ENCODE measurements at regions not wholly inside any gene's neighbourhood (a gene's known extent, or its start where the extent isn't known, plus 50 kb on each side); places are given as distances from the start of the nearest gene placed in this dataset.

DNA sequence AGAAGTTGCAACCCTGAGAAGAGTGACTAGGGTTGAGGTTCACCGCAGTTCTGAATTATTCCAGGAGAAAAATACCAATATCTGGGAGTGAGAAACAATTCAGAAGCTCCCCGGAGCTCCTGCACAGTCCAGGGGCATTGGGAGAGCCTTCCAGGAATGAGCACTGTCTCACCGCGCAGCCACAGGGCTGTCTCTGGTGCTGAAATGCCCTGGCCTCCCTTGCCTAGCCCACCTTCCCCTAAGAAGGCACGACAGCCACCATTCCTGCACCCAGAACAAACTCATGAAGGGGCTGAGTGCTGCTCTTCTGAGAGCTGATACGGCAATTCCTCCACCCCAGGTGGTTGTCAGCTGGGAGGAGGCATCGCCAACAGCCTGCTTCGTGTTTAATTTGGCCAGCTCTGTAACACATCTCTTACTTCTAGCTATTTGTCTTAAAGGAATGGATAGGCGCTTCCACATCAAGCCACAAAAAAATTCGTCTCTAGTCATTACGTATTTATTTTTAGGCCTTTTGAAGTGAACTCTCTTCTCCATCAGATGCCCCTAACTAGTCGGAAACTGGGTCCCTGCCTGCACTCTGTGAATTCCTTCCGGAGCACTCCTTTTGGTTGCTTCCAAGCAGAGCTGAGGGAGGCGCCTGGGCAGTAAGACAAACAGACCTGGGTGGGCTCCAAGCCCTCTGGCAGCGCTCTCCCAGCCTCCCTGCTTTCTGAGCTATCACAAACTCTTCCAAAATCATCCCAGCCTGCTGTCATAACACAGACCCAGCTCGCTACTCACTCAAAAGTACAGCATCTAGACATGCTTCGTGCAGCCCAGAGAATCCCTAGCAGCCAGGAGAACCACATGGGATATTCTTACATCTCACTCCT, 120.5 kb upstream of the CCDC68 start:
- no peak for DNase-seq
- Mint-ChIP-seq H3K27me3 (peaks cover 9 to 20% of the 10 kb centered on the region in 2 donors), H3K27ac (no peak overlapping the region), H3K36me3 (ENCODE audit: insufficient read depth) (no peaks in the 10 kb centered on the region), H3K4me1 (ENCODE audit: low read depth in 2 of 2) (no peaks in the 10 kb centered on the region), H3K4me3 (no peak overlapping the region), H3K9me3 (peaks cover 0 to 2% of the 10 kb centered on the region in 2 donors)
- no peak for ATAC-seq (replicated peaks)

DNA sequence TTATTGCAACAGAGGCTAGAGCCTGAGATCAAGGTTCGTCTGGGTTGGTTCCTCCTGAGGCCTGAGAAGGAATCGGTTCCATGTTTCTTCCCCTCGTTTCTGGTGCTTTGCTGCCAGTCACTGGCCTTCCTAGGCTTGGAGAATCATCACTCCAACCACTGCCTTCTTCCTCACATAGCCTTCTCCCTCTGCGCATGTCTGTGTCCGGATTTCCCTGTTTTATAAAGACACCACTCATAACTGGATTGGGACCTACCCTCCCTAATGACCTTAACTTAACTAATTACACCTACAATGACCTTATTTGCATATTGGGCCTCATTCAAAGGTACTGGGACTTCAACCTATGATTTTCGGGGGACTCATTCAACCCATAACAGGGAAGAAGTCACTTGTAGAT, 119.8 kb upstream of the CCDC68 start:
- ATAC-seq (replicated peaks) (no peak), DNase-seq (no peak)
- Mint-ChIP-seq H3K36me3 (ENCODE audit: insufficient read depth) (no peaks in the 10 kb centered on the region), H3K27me3 (peaks cover 9 to 20% of the 10 kb centered on the region in 2 donors), H3K9me3 (peaks cover 0 to 2% of the 10 kb centered on the region in 2 donors), H3K4me3 (no peak overlapping the region), H3K27ac (no peak overlapping the region), H3K4me1 (ENCODE audit: low read depth in 2 of 2) (no peaks in the 10 kb centered on the region)

DNA sequence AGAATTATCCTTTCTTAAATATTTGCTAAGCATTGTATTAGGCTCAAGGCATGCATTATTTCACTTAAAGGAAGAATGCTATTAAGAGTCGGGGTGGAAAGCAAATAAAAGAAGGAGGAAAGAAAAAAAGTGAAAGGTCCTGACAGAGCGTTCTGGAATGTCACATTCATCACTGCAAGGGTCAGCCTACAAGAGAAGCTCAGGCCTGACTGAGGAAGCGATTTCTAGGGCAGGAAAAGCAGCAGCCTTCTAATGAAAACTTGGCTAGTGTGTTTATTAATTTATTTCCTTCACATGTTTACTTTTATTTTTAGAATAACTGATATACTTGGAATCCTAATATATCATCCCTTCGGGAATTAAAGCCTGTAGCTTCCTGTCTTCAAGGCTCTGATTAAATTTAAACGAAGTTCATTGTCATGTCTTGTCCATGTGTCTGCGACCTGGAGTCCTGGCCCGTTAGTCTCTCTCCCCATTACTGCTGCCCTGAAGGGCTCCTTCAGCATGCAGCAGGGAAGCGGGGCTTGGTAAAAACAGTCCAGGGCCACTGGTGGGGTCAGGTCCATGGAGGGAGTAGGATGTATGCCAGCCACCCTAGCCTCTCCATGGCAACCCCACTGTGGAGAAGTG, 119.2 kb upstream of the CCDC68 start:
- H3K9me3 Mint-ChIP-seq: no peaks in the 10 kb centered on the region
- ATAC-seq (replicated peaks) (no peak), DNase-seq (no peak)
- H3K36me3 Mint-ChIP-seq (ENCODE audit: insufficient read depth): no peaks in the 10 kb centered on the region
- H3K4me1 Mint-ChIP-seq (ENCODE audit: low read depth in 2 of 2): no peaks in the 10 kb centered on the region
- H3K27ac Mint-ChIP-seq: no peak overlapping the region
- no peak overlapping the region for H3K4me3 Mint-ChIP-seq
- H3K27me3 Mint-ChIP-seq: peaks cover 9 to 20% of the 10 kb centered on the region in 2 donors

DNA sequence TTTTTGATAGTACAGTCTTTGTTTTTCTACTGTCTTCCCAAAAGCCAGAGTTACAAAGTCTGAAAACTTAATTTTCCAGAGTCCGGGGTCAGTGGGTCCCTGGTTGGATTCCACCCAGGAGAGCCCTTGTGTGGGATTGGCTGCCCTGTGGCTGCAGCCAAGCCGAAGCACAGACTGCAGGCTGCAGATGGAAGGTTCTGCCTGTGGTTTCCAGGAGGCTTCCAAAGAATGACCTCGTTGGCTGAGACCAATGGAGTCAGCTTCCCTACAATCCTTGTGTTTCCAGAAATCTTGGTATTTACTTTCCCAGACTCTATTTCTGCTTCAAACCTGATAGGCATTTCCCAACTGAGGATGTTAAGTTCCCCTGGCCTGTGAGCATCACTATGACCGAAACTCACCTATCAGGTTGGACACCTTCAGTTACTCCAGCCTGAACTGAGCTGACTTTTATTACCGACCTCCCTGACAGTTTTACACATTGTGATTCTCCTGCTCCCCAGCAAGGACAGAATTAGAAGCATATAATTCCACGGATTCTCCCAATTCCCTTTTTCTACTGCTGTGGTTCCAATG, 117.5 kb upstream of the CCDC68 start:
- DNase-seq (no peak), ATAC-seq (replicated peaks) (no peak)
- H3K27me3 Mint-ChIP-seq: peaks cover 9 to 20% of the 10 kb centered on the region in 2 donors
- no peak overlapping the region for H3K27ac Mint-ChIP-seq
- H3K36me3 Mint-ChIP-seq (ENCODE audit: insufficient read depth): no peaks in the 10 kb centered on the region
- H3K4me3 Mint-ChIP-seq: no peak overlapping the region
- H3K9me3 Mint-ChIP-seq: no peaks in the 10 kb centered on the region
- no peaks in the 10 kb centered on the region for H3K4me1 Mint-ChIP-seq (ENCODE audit: low read depth in 2 of 2)

DNA sequence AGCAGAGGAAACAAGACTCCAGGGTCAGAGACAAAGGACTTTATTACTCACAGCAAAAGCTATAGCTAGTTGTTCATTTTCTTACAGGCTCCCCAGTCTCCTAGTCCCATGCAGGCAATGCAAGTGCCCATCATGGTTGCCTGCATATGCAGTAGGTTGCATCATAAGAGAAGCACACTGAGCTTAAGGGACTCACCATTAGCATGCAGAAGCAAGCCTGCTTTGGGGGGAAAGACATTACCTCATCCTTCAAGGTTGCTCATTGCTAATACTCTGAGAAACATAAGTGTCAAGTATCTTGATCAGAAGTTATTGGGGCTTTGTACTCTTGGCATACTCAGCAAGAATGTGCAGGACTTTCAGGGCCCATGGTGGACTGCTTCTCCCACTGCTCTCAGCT, 114.6 kb upstream of the CCDC68 start:
- no peak overlapping the region for H3K27ac Mint-ChIP-seq
- DNase-seq: no peak
- H3K36me3 Mint-ChIP-seq (ENCODE audit: insufficient read depth): no peaks in the 10 kb centered on the region
- no peaks in the 10 kb centered on the region for H3K9me3 Mint-ChIP-seq
- H3K4me1 Mint-ChIP-seq (ENCODE audit: low read depth in 2 of 2): no peaks in the 10 kb centered on the region
- no peak overlapping the region for H3K4me3 Mint-ChIP-seq
- H3K27me3 Mint-ChIP-seq: peaks cover 7 to 9% of the 10 kb centered on the region in 2 donors
- ATAC-seq (replicated peaks): no peak

DNA sequence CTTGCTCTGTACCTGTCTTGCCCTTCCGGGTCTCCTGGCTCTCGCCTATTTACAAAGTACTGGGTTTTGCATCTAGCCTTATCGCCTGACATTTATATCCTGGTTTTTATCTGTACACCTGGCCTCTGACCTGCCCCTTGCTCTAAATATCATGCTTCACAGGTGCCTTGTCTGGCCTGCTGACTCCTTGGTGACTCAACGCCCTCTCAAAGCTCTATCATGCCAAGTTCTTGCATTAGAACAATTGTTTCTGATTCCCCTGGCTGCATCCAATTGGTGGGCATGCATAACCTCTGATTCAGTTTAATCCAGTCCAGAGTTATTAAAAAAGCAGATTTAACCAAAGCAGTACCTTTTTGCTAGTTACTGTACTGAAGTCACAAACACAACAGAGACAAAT, 113.9 kb upstream of the CCDC68 start:
- no peak for ATAC-seq (replicated peaks)
- H3K27me3 Mint-ChIP-seq: peaks cover 7 to 9% of the 10 kb centered on the region in 2 donors
- H3K9me3 Mint-ChIP-seq: no peaks in the 10 kb centered on the region
- H3K36me3 Mint-ChIP-seq (ENCODE audit: insufficient read depth): no peaks in the 10 kb centered on the region
- no peaks in the 10 kb centered on the region for H3K4me1 Mint-ChIP-seq (ENCODE audit: low read depth in 2 of 2)
- no peak for DNase-seq
- no peak overlapping the region for H3K27ac Mint-ChIP-seq
- no peak overlapping the region for H3K4me3 Mint-ChIP-seq

DNA sequence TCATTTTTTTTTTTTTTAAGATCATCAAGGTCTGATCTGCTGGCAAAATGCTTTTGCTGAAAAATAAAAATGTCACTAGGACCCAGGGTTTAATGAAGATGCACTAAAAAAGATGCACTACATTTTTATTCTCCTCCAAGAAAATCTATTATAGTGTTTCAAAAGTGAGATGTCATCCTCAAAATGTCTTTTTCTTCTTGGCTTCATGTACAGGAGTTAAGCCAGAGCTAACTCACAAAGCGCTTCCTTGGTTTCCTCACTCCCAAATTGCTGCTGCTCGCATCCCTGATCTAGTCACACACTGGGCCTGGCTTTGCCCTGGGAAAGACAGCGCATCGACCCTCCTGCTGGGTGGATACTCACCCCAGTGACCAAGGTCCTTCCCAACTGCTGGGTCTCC, 113.4 kb upstream of the CCDC68 start:
- Mint-ChIP-seq H3K4me3 (no peak overlapping the region), H3K27me3 (peaks cover 7 to 9% of the 10 kb centered on the region in 2 donors), H3K9me3 (no peaks in the 10 kb centered on the region), H3K27ac (no peak overlapping the region), H3K36me3 (ENCODE audit: insufficient read depth) (no peaks in the 10 kb centered on the region), H3K4me1 (ENCODE audit: low read depth in 2 of 2) (no peaks in the 10 kb centered on the region)
- ATAC-seq (replicated peaks) (no peak), DNase-seq (no peak)

DNA sequence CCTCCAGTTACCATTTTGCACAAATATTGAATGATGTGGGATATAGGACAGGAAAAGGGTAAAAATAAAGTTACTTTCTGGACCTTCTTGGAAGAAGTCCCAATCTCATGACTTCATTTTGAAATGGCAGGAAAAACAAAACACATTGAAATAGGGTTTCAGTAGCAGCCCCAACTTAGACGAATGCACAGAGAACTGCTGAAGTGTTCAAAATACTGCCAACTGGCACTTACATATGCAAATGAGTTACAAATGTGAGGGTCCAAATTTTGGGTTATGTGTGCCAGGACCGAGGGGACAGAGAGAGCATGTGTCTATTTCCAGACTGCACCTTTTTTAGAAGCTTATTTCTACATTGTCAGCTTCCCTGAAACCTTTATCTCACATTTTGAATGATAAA, 112.9 kb upstream of the CCDC68 start:
- Mint-ChIP-seq H3K36me3 (ENCODE audit: insufficient read depth) (no peaks in the 10 kb centered on the region), H3K4me3 (no peak overlapping the region), H3K9me3 (no peaks in the 10 kb centered on the region), H3K27me3 (peaks cover 3 to 4% of the 10 kb centered on the region in 2 donors), H3K27ac (no peak overlapping the region), H3K4me1 (ENCODE audit: low read depth in 2 of 2) (no peaks in the 10 kb centered on the region)
- no peak for DNase-seq
- no peak for ATAC-seq (replicated peaks)

DNA sequence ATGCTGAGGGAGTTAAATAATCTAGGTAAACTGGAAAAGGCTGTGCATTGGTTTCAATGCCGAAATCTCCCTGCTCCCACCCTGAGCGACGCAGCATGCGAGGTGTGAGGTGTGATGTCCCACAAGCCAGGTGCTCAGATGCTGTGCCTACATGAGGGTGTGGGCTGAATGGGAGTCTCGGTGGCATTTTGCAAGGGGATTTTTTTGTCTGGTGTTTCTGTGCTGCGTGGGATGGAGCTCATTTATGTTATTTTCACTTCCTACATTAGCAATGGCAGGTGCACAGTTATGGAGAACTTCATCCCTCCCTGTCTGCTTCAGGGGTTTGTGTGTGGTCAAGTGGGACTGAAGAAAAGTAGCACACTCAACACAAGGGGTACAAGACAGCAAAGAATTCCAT, 110.2 kb upstream of the CCDC68 start:
- H3K27ac Mint-ChIP-seq: no peak overlapping the region
- ATAC-seq (replicated peaks): no peak
- H3K4me1 Mint-ChIP-seq (ENCODE audit: low read depth in 2 of 2): no peaks in the 10 kb centered on the region
- H3K9me3 Mint-ChIP-seq: no peaks in the 10 kb centered on the region
- H3K27me3 Mint-ChIP-seq: no peaks in the 10 kb centered on the region
- H3K4me3 Mint-ChIP-seq: no peak overlapping the region
- H3K36me3 Mint-ChIP-seq (ENCODE audit: insufficient read depth): no peaks in the 10 kb centered on the region
- no peak for DNase-seq

DNA sequence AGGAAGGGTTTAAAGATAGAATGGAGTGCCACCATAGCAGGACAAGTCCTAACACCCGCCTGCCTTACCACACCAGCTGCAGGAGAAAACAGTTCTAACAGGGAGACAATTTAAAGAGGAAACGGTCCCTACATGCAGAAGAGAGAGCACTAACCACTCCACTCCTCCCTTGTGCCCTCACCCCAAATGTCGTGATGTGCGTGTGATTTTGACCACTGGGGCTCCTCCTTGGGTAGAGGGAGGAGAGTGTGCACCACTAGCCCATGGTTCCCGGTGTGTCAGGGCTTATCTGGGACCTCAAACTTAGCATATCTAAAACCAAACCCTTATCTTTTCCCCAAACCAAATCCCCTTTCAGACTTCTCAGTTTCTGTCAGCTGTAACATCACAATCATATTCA, 105.5 kb upstream of the CCDC68 start:
- Mint-ChIP-seq H3K27me3 (peaks cover 0 to 4% of the 10 kb centered on the region in 2 donors), H3K9me3 (no peaks in the 10 kb centered on the region), H3K4me1 (ENCODE audit: low read depth in 2 of 2) (no peaks in the 10 kb centered on the region), H3K36me3 (ENCODE audit: insufficient read depth) (no peaks in the 10 kb centered on the region), H3K4me3 (no peak overlapping the region), H3K27ac (no peak overlapping the region)
- ATAC-seq (replicated peaks) (no peak), DNase-seq (no peak)

DNA sequence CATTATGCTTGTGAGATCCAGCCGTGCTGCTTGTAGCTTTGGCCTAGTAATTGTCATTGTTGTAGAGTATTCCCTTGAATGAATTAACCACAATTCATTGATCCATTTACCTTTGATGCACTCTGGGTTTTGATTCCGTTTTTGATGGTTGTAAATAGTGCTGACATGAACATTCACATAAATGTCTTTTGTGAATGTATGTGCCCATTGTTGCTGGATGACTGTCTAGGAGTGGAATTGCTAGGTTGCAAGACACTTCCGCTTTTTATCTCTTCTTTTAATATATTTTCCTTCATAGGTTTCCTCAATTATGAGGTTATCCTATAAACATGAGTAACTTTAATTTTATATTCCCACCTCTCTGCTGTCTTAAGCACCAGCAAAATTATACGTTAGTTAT, 104.8 kb upstream of the CCDC68 start:
- ATAC-seq (replicated peaks) (no peak), DNase-seq (no peak)
- H3K4me3 Mint-ChIP-seq: no peak overlapping the region
- H3K27me3 Mint-ChIP-seq: peaks cover 0 to 7% of the 10 kb centered on the region in 2 donors
- no peak overlapping the region for H3K27ac Mint-ChIP-seq
- H3K36me3 Mint-ChIP-seq (ENCODE audit: insufficient read depth): no peaks in the 10 kb centered on the region
- H3K4me1 Mint-ChIP-seq (ENCODE audit: low read depth in 2 of 2): no peaks in the 10 kb centered on the region
- no peaks in the 10 kb centered on the region for H3K9me3 Mint-ChIP-seq

DNA sequence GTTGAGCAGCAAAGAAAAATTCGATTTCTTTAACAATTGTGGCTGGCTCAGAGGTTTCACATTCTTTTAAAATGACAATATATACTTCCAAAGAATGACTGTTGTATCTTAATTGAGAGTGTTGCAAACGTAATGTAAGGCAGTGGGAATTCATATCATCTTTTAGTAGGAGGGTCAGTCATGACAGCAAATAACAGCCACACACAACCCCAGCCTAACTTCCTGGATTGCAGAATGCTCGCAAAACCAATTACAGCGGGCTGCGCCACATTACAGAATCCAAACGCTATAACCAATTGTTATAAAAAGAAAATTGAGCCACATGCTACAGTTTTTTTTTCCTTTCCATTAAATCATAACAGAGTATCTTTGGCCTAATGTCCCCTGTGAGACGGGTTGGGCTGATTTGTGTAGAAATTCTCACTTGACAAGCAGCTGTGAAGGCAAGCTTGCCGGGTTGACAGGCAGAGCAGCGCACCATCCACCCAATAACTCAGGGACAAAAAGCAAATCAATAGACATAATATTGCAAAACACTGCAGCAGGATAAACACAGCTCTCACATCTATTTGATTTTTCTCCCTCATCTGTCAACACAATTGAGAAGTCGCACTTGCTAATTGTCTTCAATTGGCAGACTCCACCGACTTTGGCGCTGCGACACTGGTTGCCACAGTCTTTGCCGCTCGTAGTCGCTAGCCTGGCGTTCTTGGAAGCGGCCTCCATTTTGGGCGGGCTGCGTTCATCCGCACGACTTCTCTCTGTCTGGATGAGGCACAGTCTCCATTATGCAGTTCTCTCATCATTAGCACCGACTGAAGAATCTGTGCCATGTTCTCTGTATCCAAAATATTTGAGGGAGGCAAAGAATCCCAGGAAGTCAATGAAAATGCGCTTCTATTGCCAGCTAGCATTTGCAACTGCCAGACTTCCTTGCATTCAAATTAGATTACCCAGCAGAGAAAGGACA, 95.0 kb upstream of the CCDC68 start:
- H3K27me3 Mint-ChIP-seq: no peaks in the 10 kb centered on the region
- no peak overlapping the region for H3K4me3 Mint-ChIP-seq
- no peaks in the 10 kb centered on the region for H3K36me3 Mint-ChIP-seq (ENCODE audit: insufficient read depth)
- ATAC-seq (replicated peaks) (no peak), DNase-seq (no peak)
- no peak overlapping the region for H3K27ac Mint-ChIP-seq
- H3K4me1 Mint-ChIP-seq (ENCODE audit: low read depth in 2 of 2): no peaks in the 10 kb centered on the region
- H3K9me3 Mint-ChIP-seq: peaks cover 0 to 2% of the 10 kb centered on the region in 2 donors

DNA sequence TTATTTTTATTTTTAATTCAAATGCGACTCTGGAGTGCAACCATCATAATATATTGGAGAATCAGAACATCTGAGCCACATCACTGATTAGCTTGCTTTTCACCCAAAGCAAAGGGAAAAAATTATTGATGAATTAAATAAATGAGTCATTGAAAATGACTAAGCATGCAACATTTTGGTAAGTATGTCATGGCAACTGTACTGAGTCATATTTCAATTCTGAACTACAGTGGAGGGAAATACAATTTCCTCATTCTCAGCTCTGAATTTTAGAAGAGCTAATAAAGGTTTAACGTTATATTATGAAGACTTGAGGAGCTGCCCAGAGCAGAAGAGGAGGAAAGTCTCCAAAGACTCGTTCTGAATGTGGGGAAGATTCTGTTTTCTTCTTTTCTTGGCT, 89.6 kb upstream of the CCDC68 start:
- no peaks in the 10 kb centered on the region for H3K4me1 Mint-ChIP-seq (ENCODE audit: low read depth in 2 of 2)
- no peak for ATAC-seq (replicated peaks)
- DNase-seq: no peak
- no peak overlapping the region for H3K27ac Mint-ChIP-seq
- H3K27me3 Mint-ChIP-seq: no peaks in the 10 kb centered on the region
- H3K9me3 Mint-ChIP-seq: peaks cover 0 to 2% of the 10 kb centered on the region in 2 donors
- H3K36me3 Mint-ChIP-seq (ENCODE audit: insufficient read depth): no peaks in the 10 kb centered on the region
- H3K4me3 Mint-ChIP-seq: no peak overlapping the region

All from effector memory CD8-positive, alpha-beta T cell (primary cell).